ENCODE measurements at regions not wholly inside any gene's neighbourhood (a gene's known extent, or its start where the extent isn't known, plus 50 kb on each side); places are given as distances from the start of the nearest gene placed in this dataset.
"Not testable (repeated sequence)": the region's sequence is repeated elsewhere in the genome, so short reads cannot be mapped to it uniquely, and the experiment has no call there.

GRCh38 chr11:44361813-44362212, 51.9 kb upstream of the ALX4 start:
- TF ChIP-seq CTCF (conservative IDR thresholded peaks at IDR 0.05): no peak
- no peak overlapping the region for H3K27ac ChIP-seq

- TF ChIP-seq CTCF (conservative IDR thresholded peaks at IDR 0.05): no peak
- H3K27ac ChIP-seq: no peak overlapping the region
Observed at GRCh38 chr11:44363116-44363515, 53.2 kb upstream of the ALX4 start.

- TF ChIP-seq CTCF (conservative IDR thresholded peaks at IDR 0.05): no peak
- H3K27ac ChIP-seq: no peak overlapping the region
Observed at GRCh38 chr11:44364596-44364995, 54.7 kb upstream of the ALX4 start.

GRCh38 chr11:44365616-44366015, 55.7 kb upstream of the ALX4 start:
- no peak overlapping the region for H3K27ac ChIP-seq
- TF ChIP-seq CTCF (conservative IDR thresholded peaks at IDR 0.05): no peak

- no peak for TF ChIP-seq CTCF (conservative IDR thresholded peaks at IDR 0.05)
- H3K27ac ChIP-seq: no peak overlapping the region
Observed at GRCh38 chr11:44366026-44366425, 56.1 kb upstream of the ALX4 start.

GRCh38 chr11:44366741-44367140, 56.8 kb upstream of the ALX4 start:
- H3K27ac ChIP-seq: no peak overlapping the region
- TF ChIP-seq CTCF (conservative IDR thresholded peaks at IDR 0.05): no peak

- TF ChIP-seq CTCF (conservative IDR thresholded peaks at IDR 0.05): no peak
Observed at GRCh38 chr11:44367452-44367851, 57.5 kb upstream of the ALX4 start.

GRCh38 chr11:44368886-44369285, 58.9 kb upstream of the ALX4 start:
- no peak overlapping the region for H3K27ac ChIP-seq
- TF ChIP-seq CTCF (conservative IDR thresholded peaks at IDR 0.05): no peak

More at GRCh38 chr11:44367452-44367851, 57.5 kb upstream of the ALX4 start:
- no peak overlapping the region for H3K27ac ChIP-seq

- not testable (repeated sequence) for H3K27ac ChIP-seq
Observed at GRCh38 chr11:44371042-44371441, 61.1 kb upstream of the ALX4 start.

Measured in VCaP (cell line).